HG03103 (cell line): ENCODE measurements at regions not wholly inside any gene's neighbourhood (a gene's known extent, or its start where the extent isn't known, plus 50 kb on each side); places are given as distances from the start of the nearest gene placed in this dataset.
"Not testable (repeated sequence)": the region's sequence is repeated elsewhere in the genome, so short reads cannot be mapped to it uniquely, and the experiment has no call there.

Source experiments
- ATAC-seq: cut with Tn5 transposase; IDR thresholded peaks from one replicate; pipeline ENCODE4 v1.9.1; 2021; ENCODE audit warnings: low read depth; ENCODE audit not compliant: unreplicated experiment

GRCh38 chr12:9343731-9344130 lies 135.5 kb upstream of the PZP start:
- ATAC-seq = no peak

GRCh38 chr12:9342614-9343353 lies 134.6 kb upstream of the PZP start:
- no peak for ATAC-seq

DNA sequence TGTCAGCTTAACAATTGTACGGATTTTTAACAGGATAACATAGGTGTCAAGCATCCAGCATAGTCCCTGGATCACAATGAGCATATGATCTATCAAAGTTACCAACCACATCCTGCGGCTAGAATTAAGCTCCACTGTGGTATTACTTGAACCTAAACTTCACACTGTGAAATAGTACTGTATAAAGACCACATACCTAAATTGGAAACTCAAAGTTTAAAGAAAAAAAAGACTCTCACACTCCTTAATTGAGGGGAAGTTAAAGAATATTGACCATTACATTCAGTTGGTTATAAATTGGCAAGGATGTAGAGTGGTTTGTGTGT lies 133.0 kb upstream of the PZP start:
- no peak for ATAC-seq

- ATAC-seq = no peak
These were observed 132.4 kb upstream of the PZP start for GRCh38 chr12:9340422-9341259.

GRCh38 chr12:9337656-9338055 lies 129.5 kb upstream of the PZP start:
- no peak for ATAC-seq

GRCh38 chr12:9336375-9337011 lies 128.3 kb upstream of the PZP start:
- ATAC-seq = not testable (repeated sequence)

GRCh38 chr12:9335867-9336266 lies 127.7 kb upstream of the PZP start:
- no peak for ATAC-seq

DNA sequence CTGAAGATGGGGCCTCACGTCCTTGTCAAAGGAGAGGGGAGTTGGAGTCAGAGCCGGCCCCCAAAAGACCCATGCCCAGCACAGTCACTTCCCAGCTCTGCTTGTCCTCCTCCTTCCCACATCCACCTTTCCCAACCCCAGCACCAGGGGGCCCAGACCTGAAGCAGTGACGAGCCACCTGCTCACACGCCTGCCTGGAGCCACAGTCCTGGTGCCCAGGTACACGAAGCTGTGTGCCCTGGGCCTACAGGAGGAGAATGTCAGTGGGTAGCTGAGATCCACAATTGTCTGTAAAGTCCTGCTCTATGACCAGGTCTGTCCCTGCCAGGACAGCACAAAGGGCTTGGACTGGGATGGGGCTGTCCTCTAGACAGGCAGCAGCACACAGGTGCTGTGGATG lies 126.8 kb upstream of the PZP start:
- ATAC-seq = no peak

DNA sequence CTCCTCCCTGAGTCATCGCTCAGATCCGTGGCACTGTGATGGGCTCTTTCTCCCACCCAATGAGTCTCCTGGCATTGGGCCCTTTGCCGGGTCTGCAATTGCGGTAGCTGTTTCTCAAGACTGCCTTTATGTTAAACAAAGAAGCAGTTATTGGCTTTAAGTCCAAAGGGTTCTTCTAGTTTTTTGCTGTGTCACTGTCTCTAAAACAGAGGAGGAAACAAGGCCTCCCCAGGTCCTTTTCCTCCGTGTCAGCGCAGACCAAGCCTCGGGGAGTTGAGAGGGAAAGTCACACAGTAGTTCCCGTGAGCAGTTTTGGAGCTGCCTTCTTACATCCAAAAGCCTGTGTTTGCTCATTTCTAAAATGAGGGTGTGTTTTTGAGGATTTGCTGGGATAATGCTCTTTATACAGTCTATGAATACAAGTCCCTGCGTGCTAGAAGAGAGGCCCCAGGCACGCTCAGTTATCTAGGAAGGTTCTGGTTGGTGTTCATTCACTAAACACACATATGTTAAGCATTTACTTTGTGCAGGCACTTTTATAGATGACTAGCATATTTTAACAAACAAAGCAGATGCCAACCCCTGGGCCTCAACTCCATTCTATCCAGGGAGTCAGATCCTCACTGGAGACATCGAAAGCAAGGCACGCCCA lies 126.0 kb upstream of the PZP start:
- no peak for ATAC-seq

- ATAC-seq = no peak
These were observed 125.0 kb upstream of the PZP start for GRCh38 chr12:9333161-9333560.

GRCh38 chr12:9332564-9332963 lies 124.4 kb upstream of the PZP start:
- ATAC-seq = no peak

- ATAC-seq = peak; percentile 60
These were observed 123.0 kb upstream of the PZP start for GRCh38 chr12:9331218-9331626.

DNA sequence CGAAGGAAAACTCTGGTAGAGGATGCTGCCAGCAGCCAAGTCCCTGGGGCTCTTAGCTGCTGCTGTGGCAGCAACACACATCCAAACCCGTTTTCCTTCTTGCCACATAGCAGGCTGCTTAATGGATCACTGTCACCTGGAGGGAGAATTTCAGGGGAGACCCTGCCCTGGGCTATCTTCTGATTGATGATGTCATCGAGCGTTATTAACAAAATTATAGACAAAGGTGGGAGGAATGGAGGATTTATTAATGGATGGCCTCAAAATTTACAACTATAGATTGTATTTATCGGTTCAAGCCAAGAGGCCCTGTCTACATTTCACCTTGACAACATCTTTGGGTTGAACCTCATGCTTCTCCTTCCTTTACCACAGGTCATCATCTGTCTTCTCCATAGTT lies 120.8 kb upstream of the PZP start:
- ATAC-seq = no peak

DNA sequence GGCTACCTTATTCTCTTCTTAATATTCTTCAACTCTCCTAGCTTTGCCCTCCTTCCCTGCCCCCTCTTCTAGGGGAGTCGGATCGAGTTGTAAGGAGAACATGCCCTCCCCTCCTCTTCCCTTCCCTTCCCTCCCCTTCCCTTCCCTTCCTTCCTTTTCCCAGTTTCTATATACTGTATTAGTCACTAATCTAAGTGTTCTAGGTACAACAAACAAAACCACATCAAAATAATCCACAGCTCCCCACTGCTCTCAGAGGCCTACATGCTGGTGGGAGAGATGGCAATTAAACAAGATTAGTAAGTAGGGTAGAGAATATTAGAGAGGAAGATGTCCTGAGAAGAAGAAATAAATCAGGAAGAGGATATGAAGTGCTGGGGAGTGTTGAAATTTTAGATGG lies 119.9 kb upstream of the PZP start:
- no peak for ATAC-seq

DNA sequence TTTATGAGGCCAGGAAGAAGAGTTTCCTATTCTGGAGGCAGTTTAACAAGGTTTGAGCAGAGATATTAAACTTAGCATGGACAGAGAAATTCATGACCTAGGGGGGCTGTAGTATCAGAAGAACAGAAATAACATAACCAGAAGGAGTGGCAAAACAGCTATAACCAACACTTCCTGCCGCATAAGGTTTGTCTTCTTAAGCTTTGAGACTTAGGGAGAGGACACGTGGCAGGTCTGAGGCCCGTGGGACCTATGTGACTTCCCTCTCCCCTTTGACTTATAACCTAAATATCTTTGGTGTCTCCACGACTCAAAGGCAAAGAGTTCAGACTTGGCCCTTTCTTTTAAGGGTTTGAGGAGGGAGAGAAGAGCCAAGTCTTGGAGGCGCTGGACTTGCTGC lies 119.1 kb upstream of the PZP start:
- no peak for ATAC-seq

- not testable (repeated sequence) for ATAC-seq
These were observed 118.7 kb upstream of the PZP start for GRCh38 chr12:9326849-9327248.

DNA sequence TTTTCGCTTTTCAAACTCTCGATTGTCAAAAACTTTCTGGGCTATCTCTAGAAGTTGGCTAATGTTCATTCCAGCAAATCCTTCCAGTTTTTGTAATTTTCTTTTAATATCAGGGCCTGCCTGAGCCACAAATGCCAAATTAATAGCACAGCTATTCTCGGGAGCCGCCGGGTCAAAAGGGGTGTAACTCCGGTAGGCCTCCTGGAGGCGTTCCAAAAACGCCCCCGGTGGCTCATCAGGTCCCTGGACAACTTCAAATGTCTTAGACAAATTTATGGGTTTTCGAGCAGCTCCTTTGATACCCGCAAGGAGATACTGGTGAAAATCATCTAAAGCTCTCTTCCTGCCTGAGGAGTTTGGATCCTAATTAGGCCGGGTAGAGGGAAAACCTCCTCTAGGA lies 117.9 kb upstream of the PZP start:
- ATAC-seq = no peak

DNA sequence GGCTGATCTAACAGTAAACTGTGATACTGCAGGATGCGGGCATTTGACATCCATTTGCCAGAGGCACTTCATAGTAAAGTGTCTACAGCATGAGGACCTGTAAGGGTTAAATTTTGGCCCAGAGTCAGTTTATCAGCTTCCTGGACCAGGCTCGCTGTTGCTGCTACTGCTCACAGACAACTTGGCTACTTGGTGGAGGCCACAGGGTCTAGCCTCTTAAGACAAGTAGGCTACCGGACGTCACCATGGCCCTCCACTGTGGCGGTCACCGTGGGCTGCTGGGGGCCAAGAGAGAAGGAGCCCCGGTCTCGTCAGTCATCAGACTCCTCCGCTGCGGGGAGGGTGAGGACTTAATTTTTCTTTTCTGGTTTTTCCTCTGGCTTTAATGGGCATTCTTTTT lies 117.3 kb upstream of the PZP start:
- ATAC-seq = no peak

GRCh38 chr12:9324782-9325181 lies 116.6 kb upstream of the PZP start:
- no peak for ATAC-seq

DNA sequence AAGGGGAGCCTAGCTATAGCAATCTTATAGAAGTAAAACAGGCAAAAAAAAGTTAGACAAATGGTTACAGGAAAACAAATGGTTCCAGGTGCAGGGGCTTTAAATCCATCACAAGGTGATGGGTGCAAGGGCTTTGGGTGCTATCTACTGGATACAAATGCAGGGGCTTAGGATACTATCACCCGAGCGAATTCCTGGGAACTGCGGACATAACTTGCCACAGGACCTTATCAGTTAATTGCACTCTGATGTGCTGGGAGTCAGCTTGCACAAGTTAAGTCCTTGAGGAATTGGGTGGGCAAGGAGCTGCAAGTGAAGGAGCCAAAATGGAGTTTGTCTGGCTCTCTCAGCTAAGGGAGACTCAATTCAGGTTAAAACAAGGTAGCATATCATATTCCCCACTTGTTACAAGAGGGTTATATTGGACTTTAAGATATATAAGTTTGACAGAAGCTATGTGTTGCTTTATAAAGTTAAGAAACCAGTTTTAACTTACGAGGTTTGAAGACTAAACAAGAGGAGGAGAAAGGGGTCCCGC lies 115.0 kb upstream of the PZP start:
- ATAC-seq = no peak

DNA sequence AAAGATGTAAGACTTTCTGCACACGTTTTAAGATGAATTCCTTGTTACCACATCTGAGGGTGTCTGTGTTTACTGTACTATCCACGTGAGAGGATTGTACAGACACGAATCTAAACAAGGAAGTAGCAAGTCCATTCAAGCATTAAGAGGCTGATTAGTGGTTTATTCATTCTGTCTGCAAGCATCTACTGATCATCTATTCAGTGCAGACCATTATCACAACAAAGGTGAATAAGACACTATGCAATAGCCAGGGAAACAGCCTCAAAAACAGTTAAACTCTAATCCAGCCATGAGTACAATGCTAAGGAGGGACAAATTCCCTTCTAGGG lies 111.6 kb upstream of the PZP start:
- peak; percentile 58 for ATAC-seq
